Pancreas (tissue), 10 donors: ENCODE measurements at regions not wholly inside any gene's neighbourhood (a gene's known extent, or its start where the extent isn't known, plus 50 kb on each side); places are given as distances from the start of the nearest gene placed in this dataset.

Source experiments
- ATAC-seq, 4 donors: fragments of 200-7000 bp; cut with Tn5 transposase; one replicate each; pipeline versions ENCODE4 v1.8.0 to v1.9.1; 2020; ENCODE audit warnings: mild to moderate bottlenecking in 4 of 4, moderate library complexity in 4 of 4
- DNase-seq, 6 donors: peaks; one replicate each; pipeline ENCODE4 v3.0.0-alpha.2; 2020
- FAIRE-seq: peaks from 2 replicates; lab custom pipeline; 2012; peaks lifted over from hg19 to GRCh38; lab: Jason Lieb, UNC
- H3K27ac ChIP-seq, 4 donors: fragments of 200-600 bp; sonication (generic); 1 replicate in 3 of 4; 2 replicates in 1 of 4; pipeline versions ENCODE4 v1.5.0 to v1.8.0; 2020
- H3K27me3 ChIP-seq, 4 donors: fragments of 200-600 bp; one replicate each; pipeline ENCODE4 v1.8.0; 2021
- H3K36me3 ChIP-seq, 3 donors: fragments of 200-600 bp; sonication (generic) in 1 of 3; one replicate each; pipeline versions ENCODE4 v1.5.0 to v1.8.0; 2020 to 2021
- H3K4me1 ChIP-seq, 3 donors: fragments of 200-600 bp; one replicate each; pipeline ENCODE4 v1.8.0; 2021
- H3K4me3 ChIP-seq, 4 donors: fragments of 200-600 bp; sonication (generic) in 2 of 4; one replicate each; pipeline versions ENCODE4 v1.5.0 to v1.8.0; 2020 to 2021
- H3K9me3 ChIP-seq, 4 donors: fragments of 200-600 bp; one replicate each; pipeline ENCODE4 v1.8.0; 2021
- CTCF ChIP-seq, 4 donors: fragments of 200-600 bp; sonication (generic) in 3 of 4; IDR thresholded peaks; one replicate each; pipeline versions ENCODE4 v1.5.0 to v1.8.0; 2021; ENCODE audit warnings: antibody characterized with exemption in 4 of 4
- WGBS, 2 donors: extraction: QIAGEN DNeasy Blood & Tissue Kit; methylation state at CpG; one replicate each; pipeline ENCODE4 v1.1.7; 2013; 5-methylcytosine and 5-hydroxymethylcytosine counted together
- intact Hi-C, 3 donors: fragments of 100-400 bp; cut with DNase I; formaldehyde crosslinking; loops; one replicate each; pipeline versions ENCODE4 v1.11.1 to v1.14.2; 2022
- donor health status: healthy with polysubstance abuse.
- donor health status: DM: no; HTN: no; CAD: no; lungs with moderate emphysema.
- donor health status: DM: no; HTN: no; CAD: no.
- donor health status: control.
- donor health status: control.
- donor health status: Bipolar disorder and iron deficiency.
- donor health status: DM: yes; HTN: yes; CAD: no.
- donor health status: DM: no; HTN: no; CAD: no.
- donor health status: DM: no; HTN: no; CAD: no.
- donor health status: DM: yes; HTN: yes; CAD: no.

GRCh38 chr5:103840600-103840999 lies 278.0 kb upstream of the NUDT12 start:
- FAIRE-seq: no peak
- no peak for ATAC-seq
- WGBS, 2 donors: 62 to 66% methylated on average over 1 of the region's 1 CpG
- no peak overlapping the region for H3K27ac ChIP-seq
- TF ChIP-seq CTCF (IDR thresholded peaks at IDR 0.05): no peak
- H3K4me1 ChIP-seq: no peaks in the 10 kb centered on the region
- no peak overlapping the region for H3K4me3 ChIP-seq
- H3K36me3 ChIP-seq: no peaks in the 10 kb centered on the region
- intact Hi-C loops: no loop called here
- no peak for DNase-seq
- no peaks in the 10 kb centered on the region for H3K9me3 ChIP-seq
- no peaks in the 10 kb centered on the region for H3K27me3 ChIP-seq

GRCh38 chr5:103834216-103834615 lies 271.6 kb upstream of the NUDT12 start:
- H3K4me3 ChIP-seq: no peak overlapping the region
- 54 to 55% methylated on average over 1 of the region's 1 CpG for WGBS, 2 donors
- FAIRE-seq: no peak

GRCh38 chr5:103829585-103829984 lies 267.0 kb upstream of the NUDT12 start:
- WGBS, 2 donors: 56 to 62% methylated on average over 7 of the region's 7 CpGs
- intact Hi-C loops: no loop called here
- no peak overlapping the region for H3K27ac ChIP-seq

More at GRCh38 chr5:103834216-103834615, 271.6 kb upstream of the NUDT12 start:
- no peaks in the 10 kb centered on the region for H3K27me3 ChIP-seq
- no peak overlapping the region for H3K27ac ChIP-seq
- intact Hi-C loops: no loop called here
- TF ChIP-seq CTCF (IDR thresholded peaks at IDR 0.05): no peak
- no peaks in the 10 kb centered on the region for H3K9me3 ChIP-seq
- DNase-seq (no peak), ATAC-seq (no peak)
- H3K36me3 ChIP-seq: no peaks in the 10 kb centered on the region
- H3K4me1 ChIP-seq: no peaks in the 10 kb centered on the region

GRCh38 chr5:103827976-103828375 lies 265.4 kb upstream of the NUDT12 start:
- Histone ChIP-seq H3K9me3 (no peaks in the 10 kb centered on the region), H3K27me3 (no peaks in the 10 kb centered on the region), H3K4me1 (no peaks in the 10 kb centered on the region), H3K36me3 (no peaks in the 10 kb centered on the region), H3K27ac (no peak overlapping the region), H3K4me3 (no peak overlapping the region)
- intact Hi-C loops: no loop called here
- no peak for TF ChIP-seq CTCF (IDR thresholded peaks at IDR 0.05)
- DNase-seq: no peak
- no peak for FAIRE-seq
- 87 to 94% methylated on average over 4 of the region's 4 CpGs for WGBS, 2 donors
- no peak for ATAC-seq

More at GRCh38 chr5:103829585-103829984, 267.0 kb upstream of the NUDT12 start:
- no peak overlapping the region for H3K4me3 ChIP-seq
- no peak for TF ChIP-seq CTCF (IDR thresholded peaks at IDR 0.05)
- no peaks in the 10 kb centered on the region for H3K9me3 ChIP-seq
- no peak for FAIRE-seq
- no peak for DNase-seq
- H3K36me3 ChIP-seq: no peaks in the 10 kb centered on the region
- H3K27me3 ChIP-seq: no peaks in the 10 kb centered on the region
- no peaks in the 10 kb centered on the region for H3K4me1 ChIP-seq
- no peak for ATAC-seq

GRCh38 chr5:103821361-103821760 lies 258.8 kb upstream of the NUDT12 start:
- no peaks in the 10 kb centered on the region for H3K9me3 ChIP-seq
- H3K27me3 ChIP-seq: no peaks in the 10 kb centered on the region
- no peak overlapping the region for H3K4me3 ChIP-seq
- DNase-seq (no peak), ATAC-seq (no peak), FAIRE-seq (no peak)
- no peak for TF ChIP-seq CTCF (IDR thresholded peaks at IDR 0.05)
- H3K4me1 ChIP-seq: no peaks in the 10 kb centered on the region
- intact Hi-C loops: no loop called here
- no peak overlapping the region for H3K27ac ChIP-seq
- WGBS, 2 donors: 90 to 93% methylated on average over 5 of the region's 5 CpGs
- H3K36me3 ChIP-seq: no peaks in the 10 kb centered on the region
